ENCODE measurements at regions not wholly inside any gene's neighbourhood (a gene's known extent, or its start where the extent isn't known, plus 50 kb on each side); places are given as distances from the start of the nearest gene placed in this dataset.
"Not testable (repeated sequence)": the region's sequence is repeated elsewhere in the genome, so short reads cannot be mapped to it uniquely, and the experiment has no call there.

DNA sequence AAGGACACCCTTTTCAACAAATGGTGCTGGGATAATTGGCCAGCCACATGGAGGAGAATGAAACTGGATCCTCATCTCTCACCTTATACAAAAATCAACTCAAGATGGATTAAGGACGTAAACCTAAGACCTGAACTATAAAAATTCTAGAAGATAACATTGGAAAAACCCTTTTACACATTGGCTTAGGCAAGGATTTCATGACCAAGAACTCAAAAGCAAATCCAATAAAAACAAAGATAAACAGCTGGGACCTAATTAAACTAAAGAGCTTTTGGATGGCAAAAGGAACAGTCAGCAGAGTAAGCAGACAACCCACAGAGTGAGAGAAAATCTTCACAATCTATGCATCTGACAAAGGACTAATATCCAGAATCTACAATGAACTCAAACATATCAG lies 96.9 kb upstream of the BNIP2 start:
- not testable (repeated sequence) for DNase-seq (ENCODE audit: low spot score)

DNA sequence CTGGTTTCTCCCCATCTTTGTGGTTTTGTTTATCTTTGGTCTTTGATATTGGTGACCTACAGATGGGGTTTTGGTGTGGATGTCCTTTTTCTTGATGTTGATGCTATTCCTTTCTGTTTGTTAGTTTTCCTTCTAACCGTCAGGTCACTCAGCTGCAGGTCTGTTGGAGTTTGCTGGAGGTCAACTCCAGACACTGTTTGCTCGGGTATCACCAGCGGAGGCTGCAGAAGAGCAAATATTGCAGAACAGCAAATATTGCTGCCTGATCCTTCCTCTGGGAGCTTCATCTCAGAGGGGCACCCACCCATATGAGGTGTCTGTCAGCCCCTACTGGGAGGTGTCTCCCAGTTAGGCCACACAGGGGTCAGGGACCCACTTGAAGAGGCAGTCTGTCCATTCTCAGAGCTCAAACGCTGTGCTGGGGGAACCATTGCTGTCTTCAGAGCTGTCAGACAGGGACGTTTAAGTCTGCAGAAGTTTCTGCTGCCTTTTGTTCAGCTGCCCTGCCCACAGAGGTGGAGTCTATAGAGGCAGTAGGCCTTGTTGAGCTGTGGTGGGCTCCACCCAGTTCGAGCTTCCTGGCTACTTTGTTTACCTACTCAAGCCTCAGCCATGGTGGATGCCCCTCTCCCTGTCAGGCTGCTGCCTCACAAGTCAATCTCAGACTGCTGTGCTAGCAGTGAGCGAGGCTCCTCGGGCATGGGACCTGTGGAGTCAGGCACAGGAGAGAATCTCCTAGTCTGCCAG lies 94.8 kb upstream of the BNIP2 start:
- not testable (repeated sequence) for DNase-seq (ENCODE audit: low spot score)

DNA sequence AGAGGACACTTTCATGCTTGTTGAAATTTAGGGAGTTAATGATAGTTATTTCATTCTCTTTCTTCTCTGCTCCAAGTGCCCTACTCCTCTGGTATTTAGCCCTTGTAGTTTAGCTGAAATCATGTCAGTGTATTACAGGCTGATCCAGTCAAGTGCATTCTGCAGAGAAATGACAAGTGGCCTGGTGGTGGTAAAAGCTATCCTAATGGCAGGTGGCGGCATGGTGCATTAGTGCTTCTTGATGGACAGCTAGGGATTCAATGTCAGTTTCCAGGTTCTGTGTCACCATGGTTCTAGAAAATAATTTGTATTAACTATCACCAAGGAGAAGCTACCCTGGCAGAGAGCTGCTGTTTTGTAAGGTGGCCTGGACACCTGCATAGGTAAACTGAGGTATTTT lies 90.0 kb upstream of the BNIP2 start:
- no peak for DNase-seq (ENCODE audit: low spot score)

GRCh38 chr15:59764775-59765174 lies 75.7 kb upstream of the BNIP2 start:
- no peak for DNase-seq (ENCODE audit: low spot score)

GRCh38 chr15:59762558-59762957 lies 73.4 kb upstream of the BNIP2 start:
- no peak for DNase-seq (ENCODE audit: low spot score)

- peak; percentile 85 for DNase-seq (ENCODE audit: low spot score)
Observed at GRCh38 chr15:59760256-59760655, 71.1 kb upstream of the BNIP2 start.

DNA sequence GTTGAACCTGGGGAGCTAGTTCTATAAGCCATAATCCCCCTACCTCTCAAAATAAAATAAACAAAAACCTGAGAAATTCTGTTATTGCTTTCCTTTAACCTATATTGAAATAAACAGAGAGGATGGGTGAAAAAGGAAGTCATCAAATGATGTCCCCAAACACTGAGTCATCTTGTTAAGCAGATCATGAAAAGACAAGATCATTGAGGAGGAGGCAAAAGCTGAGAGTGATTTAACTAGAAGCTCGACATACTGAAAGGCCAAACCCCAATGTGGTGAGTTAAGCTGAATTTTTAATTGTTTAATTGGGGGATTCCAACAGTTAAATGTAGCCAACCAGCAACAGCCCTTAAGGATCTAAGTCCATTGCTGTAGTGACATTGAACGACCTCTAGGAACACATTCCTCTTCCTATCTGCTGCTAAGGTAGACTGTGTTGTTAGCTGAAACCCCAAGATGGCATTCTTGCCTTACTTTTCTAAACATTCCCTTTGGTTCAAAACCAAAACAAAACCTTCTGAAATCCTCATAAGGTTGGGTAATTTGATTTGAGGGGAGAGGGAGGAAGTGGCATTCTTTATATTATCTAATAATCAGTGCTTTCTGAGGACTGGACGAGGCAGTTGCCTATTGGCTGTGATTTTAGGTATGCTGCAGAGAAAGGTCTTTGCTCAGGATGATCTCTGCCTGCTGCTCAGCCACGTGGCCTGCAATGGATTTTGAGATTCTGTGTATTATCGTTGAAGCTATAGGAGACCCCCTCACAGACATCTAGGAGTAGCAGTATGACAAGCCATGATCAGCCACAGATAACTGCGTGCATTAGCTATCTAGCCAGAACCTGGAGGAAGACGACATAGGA lies 62.7 kb upstream of the BNIP2 start:
- DNase-seq (ENCODE audit: low spot score) = no peak

GRCh38 chr15:59746777-59747176 lies 57.7 kb upstream of the BNIP2 start:
- DNase-seq (ENCODE audit: low spot score) = no peak

GRCh38 chr15:59741274-59741906 lies 52.3 kb upstream of the BNIP2 start:
- DNase-seq (ENCODE audit: low spot score) = peak; percentile 59

DNA sequence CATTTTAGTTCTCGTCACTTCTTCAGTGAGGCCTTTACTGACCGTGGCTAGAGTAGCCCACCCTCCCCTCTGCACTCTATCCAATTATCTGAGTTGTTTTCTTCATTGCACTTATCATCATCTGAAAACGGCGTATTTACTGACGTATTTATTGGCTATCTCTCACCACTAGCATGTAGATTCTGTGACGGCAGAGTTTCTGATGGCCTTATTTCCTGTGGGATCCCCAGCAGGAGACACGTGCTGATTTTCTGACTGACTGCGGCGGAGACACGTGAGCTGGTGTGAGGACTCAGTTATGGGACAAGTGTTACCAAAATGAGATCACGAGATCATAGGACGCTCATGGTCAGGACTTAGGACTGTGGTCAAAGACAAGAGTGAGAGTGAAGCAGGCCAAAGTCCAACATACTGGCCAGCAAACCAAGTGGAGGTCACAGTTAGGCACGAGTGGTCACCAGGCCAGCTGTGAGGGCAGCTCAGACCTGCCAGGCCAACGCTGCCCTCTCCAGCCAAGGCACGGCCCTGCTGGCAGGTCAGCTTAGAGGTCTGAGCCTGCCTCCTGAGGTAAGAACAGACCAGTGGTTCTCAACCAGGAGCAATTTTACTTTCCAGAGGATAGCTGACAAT lies 50.6 kb upstream of the BNIP2 start:
- no peak for DNase-seq (ENCODE audit: low spot score)

Data from mucosa of gallbladder (tissue), 1 donor.